H1 (cell line): ENCODE measurements at regions not wholly inside any gene's neighbourhood (a gene's known extent, or its start where the extent isn't known, plus 50 kb on each side); places are given as distances from the start of the nearest gene placed in this dataset.

Source experiments
- CHD7 ChIP-seq: fragments of 300-600 bp; sonication (generic); IDR thresholded peaks from 2 replicates; pipeline ENCODE4 v1.7.1; 2012; ENCODE audit warnings: low read length, moderate library complexity, mild to moderate bottlenecking, inconsistent platforms; ENCODE audit not compliant: insufficient replicate concordance

DNA sequence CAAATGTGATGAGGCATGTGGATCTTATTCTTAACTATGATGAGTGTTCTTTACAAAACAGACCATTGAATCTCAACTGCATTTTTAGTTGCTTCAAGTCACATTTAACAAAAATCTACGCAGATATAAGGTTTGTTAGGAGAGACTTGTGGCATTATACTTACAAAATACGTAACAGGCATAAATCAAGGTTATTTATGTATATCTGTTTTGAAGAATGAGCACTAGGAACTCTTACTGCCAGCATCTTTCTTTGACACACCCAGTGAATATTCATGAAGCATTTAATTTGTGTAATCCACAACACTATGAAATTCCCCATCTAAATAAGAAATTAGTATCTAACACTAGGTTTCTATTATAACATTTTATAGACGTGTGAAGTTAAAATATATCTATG, 186.3 kb downstream of the FAT4 start (continued):
- no peak for TF ChIP-seq CHD7
